Activated CD4-positive, alpha-beta memory T cell treated with anti-CD3 and anti-CD28 coated beads, Interleukin-2, amount 10 ng/mL, durations not matched to agents 7 days and 5 days (primary cell): ENCODE measurements at regions not wholly inside any gene's neighbourhood (a gene's known extent, or its start where the extent isn't known, plus 50 kb on each side); places are given as distances from the start of the nearest gene placed in this dataset.

Source experiments
- CTCF ChIA-PET: fragments of 350-600 bp; sonication (Branson Sonifier 250); formaldehyde crosslinking; loops from one replicate; lab custom pipeline; 2021; ENCODE audit warnings: antibody characterized with exemption, inconsistent platforms; lab: Charles Lee
- POLR2A ChIA-PET: fragments of 350-600 bp; sonication (Branson Sonifier 250); formaldehyde crosslinking; loops from one replicate; lab custom pipeline; 2021; ENCODE audit warnings: antibody characterized with exemption; lab: Charles Lee
- DNase-seq: peaks from one replicate; pipeline ENCODE4 v3.0.0-alpha.2; 2020
- H3K27ac Mint-ChIP-seq: one replicate; pipeline ENCODE4 v1.8.0; 2021; ENCODE audit warnings: mild to moderate bottlenecking, mixed read lengths
- H3K27me3 Mint-ChIP-seq: one replicate; pipeline ENCODE4 v1.8.0; 2021; ENCODE audit warnings: mixed read lengths
- H3K36me3 Mint-ChIP-seq: one replicate; pipeline ENCODE4 v1.8.0; 2021; ENCODE audit warnings: low read depth, mixed read lengths
- H3K4me1 Mint-ChIP-seq: one replicate; pipeline ENCODE4 v1.8.0; 2021; ENCODE audit warnings: mixed read lengths
- H3K4me3 Mint-ChIP-seq: one replicate; pipeline ENCODE4 v1.8.0; 2021; ENCODE audit warnings: mild to moderate bottlenecking, mixed read lengths
- H3K9me3 Mint-ChIP-seq: one replicate; pipeline ENCODE4 v1.8.0; 2021; ENCODE audit warnings: mixed read lengths

GRCh38 chr13:62702502-62702901 lies 1286.9 kb upstream of the PCDH20 start:
- H3K36me3 Mint-ChIP-seq: no peaks in the 10 kb centered on the region
- no peak overlapping the region for H3K27ac Mint-ChIP-seq
- CTCF ChIA-PET: no interaction called here
- H3K27me3 Mint-ChIP-seq: no peaks in the 10 kb centered on the region
- no peaks in the 10 kb centered on the region for H3K4me1 Mint-ChIP-seq
- peaks cover 4% of the 10 kb centered on the region for H3K9me3 Mint-ChIP-seq
- POLR2A ChIA-PET: no interaction called here
- DNase-seq: no peak
- no peak overlapping the region for H3K4me3 Mint-ChIP-seq

GRCh38 chr13:62697701-62698100 lies 1282.1 kb upstream of the PCDH20 start:
- no peaks in the 10 kb centered on the region for H3K36me3 Mint-ChIP-seq
- H3K27ac Mint-ChIP-seq: no peak overlapping the region
- POLR2A ChIA-PET: no interaction called here
- no peaks in the 10 kb centered on the region for H3K27me3 Mint-ChIP-seq
- DNase-seq: no peak
- H3K4me1 Mint-ChIP-seq: no peaks in the 10 kb centered on the region
- no peaks in the 10 kb centered on the region for H3K9me3 Mint-ChIP-seq
- CTCF ChIA-PET: no interaction called here
- no peak overlapping the region for H3K4me3 Mint-ChIP-seq

GRCh38 chr13:62696490-62696889 lies 1280.8 kb upstream of the PCDH20 start:
- Mint-ChIP-seq H3K36me3 (no peaks in the 10 kb centered on the region), H3K27ac (no peak overlapping the region), H3K4me3 (no peak overlapping the region), H3K4me1 (no peaks in the 10 kb centered on the region), H3K27me3 (no peaks in the 10 kb centered on the region), H3K9me3 (no peaks in the 10 kb centered on the region)
- ChIA-PET CTCF (no interaction called here), POLR2A (no interaction called here)
- no peak for DNase-seq

- Mint-ChIP-seq H3K36me3 (no peaks in the 10 kb centered on the region), H3K27ac (no peak overlapping the region), H3K4me1 (no peaks in the 10 kb centered on the region), H3K27me3 (no peaks in the 10 kb centered on the region), H3K9me3 (peaks cover 2% of the 10 kb centered on the region), H3K4me3 (no peak overlapping the region)
- POLR2A ChIA-PET: no interaction called here
- CTCF ChIA-PET: no interaction called here
- DNase-seq: no peak
Measured at GRCh38 chr13:62687732-62688131, 1272.1 kb upstream of the PCDH20 start.

- Mint-ChIP-seq H3K27me3 (no peaks in the 10 kb centered on the region), H3K9me3 (peaks cover 2% of the 10 kb centered on the region), H3K27ac (no peak overlapping the region), H3K4me3 (no peak overlapping the region), H3K36me3 (no peaks in the 10 kb centered on the region), H3K4me1 (no peaks in the 10 kb centered on the region)
- ChIA-PET CTCF (no interaction called here), POLR2A (no interaction called here)
- no peak for DNase-seq
Measured at GRCh38 chr13:62684359-62684758, 1268.7 kb upstream of the PCDH20 start.

- ChIA-PET CTCF (no interaction called here), POLR2A (no interaction called here)
- H3K4me1 Mint-ChIP-seq: no peaks in the 10 kb centered on the region
- H3K36me3 Mint-ChIP-seq: no peaks in the 10 kb centered on the region
- no peak for DNase-seq
- H3K27me3 Mint-ChIP-seq: no peaks in the 10 kb centered on the region
- peaks cover 2% of the 10 kb centered on the region for H3K9me3 Mint-ChIP-seq
- H3K4me3 Mint-ChIP-seq: no peak overlapping the region
- no peak overlapping the region for H3K27ac Mint-ChIP-seq
Measured at GRCh38 chr13:62682788-62683187, 1267.1 kb upstream of the PCDH20 start.

- Mint-ChIP-seq H3K27ac (no peak overlapping the region), H3K4me1 (no peaks in the 10 kb centered on the region), H3K9me3 (peaks cover 15% of the 10 kb centered on the region), H3K36me3 (no peaks in the 10 kb centered on the region), H3K27me3 (no peaks in the 10 kb centered on the region), H3K4me3 (no peak overlapping the region)
- no peak for DNase-seq
- POLR2A ChIA-PET: no interaction called here
- CTCF ChIA-PET: no interaction called here
Measured at GRCh38 chr13:62678039-62678438, 1262.4 kb upstream of the PCDH20 start.

GRCh38 chr13:62663767-62664166 lies 1248.1 kb upstream of the PCDH20 start:
- Mint-ChIP-seq H3K4me1 (no peaks in the 10 kb centered on the region), H3K4me3 (no peak overlapping the region), H3K27me3 (no peaks in the 10 kb centered on the region), H3K9me3 (no peaks in the 10 kb centered on the region), H3K27ac (no peak overlapping the region), H3K36me3 (no peaks in the 10 kb centered on the region)
- ChIA-PET CTCF (no interaction called here), POLR2A (no interaction called here)
- DNase-seq: no peak

- H3K27ac Mint-ChIP-seq: no peak overlapping the region
- H3K4me1 Mint-ChIP-seq: no peaks in the 10 kb centered on the region
- CTCF ChIA-PET: no interaction called here
- H3K36me3 Mint-ChIP-seq: no peaks in the 10 kb centered on the region
- DNase-seq: no peak
- no peaks in the 10 kb centered on the region for H3K27me3 Mint-ChIP-seq
- POLR2A ChIA-PET: no interaction called here
- H3K9me3 Mint-ChIP-seq: no peaks in the 10 kb centered on the region
- no peak overlapping the region for H3K4me3 Mint-ChIP-seq
Measured at GRCh38 chr13:62659365-62659764, 1243.7 kb upstream of the PCDH20 start.

- CTCF ChIA-PET: no interaction called here
- no peak for DNase-seq
- Mint-ChIP-seq H3K27me3 (no peaks in the 10 kb centered on the region), H3K27ac (no peak overlapping the region), H3K36me3 (no peaks in the 10 kb centered on the region), H3K4me3 (no peak overlapping the region), H3K9me3 (no peaks in the 10 kb centered on the region), H3K4me1 (no peaks in the 10 kb centered on the region)
- POLR2A ChIA-PET: no interaction called here
Measured at GRCh38 chr13:62653371-62653770, 1237.7 kb upstream of the PCDH20 start.

- Mint-ChIP-seq H3K9me3 (peaks cover 13% of the 10 kb centered on the region), H3K27ac (no peak overlapping the region), H3K27me3 (no peaks in the 10 kb centered on the region), H3K36me3 (no peaks in the 10 kb centered on the region), H3K4me3 (no peak overlapping the region), H3K4me1 (peaks cover 4% of the 10 kb centered on the region)
- CTCF ChIA-PET: no interaction called here
- POLR2A ChIA-PET: no interaction called here
- DNase-seq: no peak
Measured at GRCh38 chr13:62643799-62644524, 1228.3 kb upstream of the PCDH20 start.

GRCh38 chr13:62643007-62643483 lies 1227.4 kb upstream of the PCDH20 start:
- ChIA-PET POLR2A (no interaction called here), CTCF (no interaction called here)
- H3K4me3 Mint-ChIP-seq: no peak overlapping the region
- H3K27ac Mint-ChIP-seq: no peak overlapping the region
- peaks cover 13% of the 10 kb centered on the region for H3K9me3 Mint-ChIP-seq
- DNase-seq: no peak
- no peaks in the 10 kb centered on the region for H3K27me3 Mint-ChIP-seq
- H3K36me3 Mint-ChIP-seq: no peaks in the 10 kb centered on the region
- peaks cover 4% of the 10 kb centered on the region for H3K4me1 Mint-ChIP-seq

GRCh38 chr13:62635161-62635560 lies 1219.5 kb upstream of the PCDH20 start:
- Mint-ChIP-seq H3K4me3 (no peak overlapping the region), H3K27me3 (no peaks in the 10 kb centered on the region), H3K9me3 (peaks cover 3% of the 10 kb centered on the region), H3K4me1 (no peaks in the 10 kb centered on the region), H3K36me3 (no peaks in the 10 kb centered on the region), H3K27ac (no peak overlapping the region)
- POLR2A ChIA-PET: no interaction called here
- no peak for DNase-seq
- CTCF ChIA-PET: no interaction called here

- POLR2A ChIA-PET: no interaction called here
- Mint-ChIP-seq H3K9me3 (peaks cover 3% of the 10 kb centered on the region), H3K27ac (no peak overlapping the region), H3K27me3 (no peaks in the 10 kb centered on the region), H3K4me1 (no peaks in the 10 kb centered on the region), H3K4me3 (no peak overlapping the region), H3K36me3 (no peaks in the 10 kb centered on the region)
- DNase-seq: no peak
- CTCF ChIA-PET: no interaction called here
Measured at GRCh38 chr13:62633448-62633847, 1217.8 kb upstream of the PCDH20 start.
